ENCODE measurements at regions not wholly inside any gene's neighbourhood (a gene's known extent, or its start where the extent isn't known, plus 50 kb on each side); places are given as distances from the start of the nearest gene placed in this dataset.

- DNase-seq, result no peak
These were observed 736.6 kb upstream of the GCFC2 start for GRCh38 chr2:76447294-76447693.

GRCh38 chr2:76446872-76447271 is 736.2 kb upstream of the GCFC2 start:
- no peak for DNase-seq

- DNase-seq, result no peak
These were observed 735.2 kb upstream of the GCFC2 start for GRCh38 chr2:76445880-76446279.

GRCh38 chr2:76444732-76445131 is 734.0 kb upstream of the GCFC2 start:
- no peak for DNase-seq

- DNase-seq, result no peak
These were observed 726.8 kb upstream of the GCFC2 start for GRCh38 chr2:76437564-76437963.

GRCh38 chr2:76429374-76429773 is 718.7 kb upstream of the GCFC2 start:
- no peak for DNase-seq

GRCh38 chr2:76427452-76427851 is 716.7 kb upstream of the GCFC2 start:
- DNase-seq, result no peak

GRCh38 chr2:76415821-76416220 is 705.1 kb upstream of the GCFC2 start:
- DNase-seq, result no peak

GRCh38 chr2:76413436-76413835 is 702.7 kb upstream of the GCFC2 start:
- no peak for DNase-seq

- DNase-seq, result no peak
These were observed 695.6 kb upstream of the GCFC2 start for GRCh38 chr2:76406134-76406855.

- DNase-seq, result no peak
These were observed 682.6 kb upstream of the GCFC2 start for GRCh38 chr2:76393356-76393755.

- DNase-seq, result no peak
These were observed 681.0 kb upstream of the GCFC2 start for GRCh38 chr2:76391678-76392077.

- no peak for DNase-seq
These were observed 676.6 kb upstream of the GCFC2 start for GRCh38 chr2:76387294-76387693.

GRCh38 chr2:76385943-76386342 is 675.2 kb upstream of the GCFC2 start:
- DNase-seq, result no peak

- DNase-seq, result no peak
These were observed 670.9 kb upstream of the GCFC2 start for GRCh38 chr2:76381624-76382023.

GRCh38 chr2:76378140-76378539 is 667.4 kb upstream of the GCFC2 start:
- DNase-seq, result no peak

GRCh38 chr2:76341439-76341838 is 630.7 kb upstream of the GCFC2 start:
- no peak for DNase-seq

GRCh38 chr2:76332871-76333270 is 622.2 kb upstream of the GCFC2 start:
- no peak for DNase-seq

GRCh38 chr2:76330865-76331264 is 620.1 kb upstream of the GCFC2 start:
- DNase-seq, result no peak

- no peak for DNase-seq
These were observed 615.9 kb upstream of the GCFC2 start for GRCh38 chr2:76326636-76327035.

GRCh38 chr2:76323381-76323780 is 612.7 kb upstream of the GCFC2 start:
- DNase-seq, result no peak

GRCh38 chr2:76320716-76321115 is 610.0 kb upstream of the GCFC2 start:
- no peak for DNase-seq

GRCh38 chr2:76318848-76319360 is 608.2 kb upstream of the GCFC2 start:
- no peak for DNase-seq

- no peak for DNase-seq
These were observed 606.0 kb upstream of the GCFC2 start for GRCh38 chr2:76316691-76317090.

All from GDM1 (cell line).